Fibroblast of the aortic adventitia (primary cell): ENCODE measurements at regions not wholly inside any gene's neighbourhood (a gene's known extent, or its start where the extent isn't known, plus 50 kb on each side); places are given as distances from the start of the nearest gene placed in this dataset.

Experiments used
- DNase-seq: peaks from one replicate; pipeline ENCODE4 v3.0.0-alpha.2; 2010; ENCODE audit warnings: low read depth
- H3K4me3 ChIP-seq: 2 replicates; pipeline ENCODE4 v1.5.1; 2011; ENCODE audit warnings: low read depth, mild to moderate bottlenecking, control low read depth, low read length, moderate library complexity
- TF ChIP-seq, protein P1 (sequence below): IDR thresholded peaks from 2 replicates; pipeline ENCODE4 v1.5.1; 2011; ENCODE audit warnings: mild to moderate bottlenecking, low read length, control low read depth, inconsistent platforms; ENCODE audit not compliant: insufficient read depth

DNA sequence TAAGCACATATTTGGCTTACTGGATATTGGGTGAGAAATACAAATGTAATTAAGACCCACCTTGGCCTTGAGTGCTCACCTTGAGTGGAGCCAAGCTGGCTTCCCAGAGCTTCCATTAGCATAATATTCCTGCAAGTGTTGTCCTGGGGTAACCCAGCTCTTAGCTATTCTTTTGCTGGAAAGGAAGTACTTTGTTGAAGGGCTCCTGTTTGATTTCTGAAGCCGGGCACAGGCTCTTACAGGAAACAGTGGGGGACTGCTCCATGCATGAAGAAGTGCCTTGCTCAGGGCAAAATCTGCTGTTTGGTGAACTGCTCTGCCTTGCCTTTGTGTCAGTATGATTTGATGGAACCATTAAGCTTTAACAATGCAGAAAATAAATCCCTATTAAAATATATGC, 325.4 kb downstream of the SMAD2 start:
- TF ChIP-seq, protein P1, sequence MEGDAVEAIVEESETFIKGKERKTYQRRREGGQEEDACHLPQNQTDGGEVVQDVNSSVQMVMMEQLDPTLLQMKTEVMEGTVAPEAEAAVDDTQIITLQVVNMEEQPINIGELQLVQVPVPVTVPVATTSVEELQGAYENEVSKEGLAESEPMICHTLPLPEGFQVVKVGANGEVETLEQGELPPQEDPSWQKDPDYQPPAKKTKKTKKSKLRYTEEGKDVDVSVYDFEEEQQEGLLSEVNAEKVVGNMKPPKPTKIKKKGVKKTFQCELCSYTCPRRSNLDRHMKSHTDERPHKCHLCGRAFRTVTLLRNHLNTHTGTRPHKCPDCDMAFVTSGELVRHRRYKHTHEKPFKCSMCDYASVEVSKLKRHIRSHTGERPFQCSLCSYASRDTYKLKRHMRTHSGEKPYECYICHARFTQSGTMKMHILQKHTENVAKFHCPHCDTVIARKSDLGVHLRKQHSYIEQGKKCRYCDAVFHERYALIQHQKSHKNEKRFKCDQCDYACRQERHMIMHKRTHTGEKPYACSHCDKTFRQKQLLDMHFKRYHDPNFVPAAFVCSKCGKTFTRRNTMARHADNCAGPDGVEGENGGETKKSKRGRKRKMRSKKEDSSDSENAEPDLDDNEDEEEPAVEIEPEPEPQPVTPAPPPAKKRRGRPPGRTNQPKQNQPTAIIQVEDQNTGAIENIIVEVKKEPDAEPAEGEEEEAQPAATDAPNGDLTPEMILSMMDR = no peak
- H3K4me3 ChIP-seq = no peak overlapping the region
- DNase-seq = no peak

DNA sequence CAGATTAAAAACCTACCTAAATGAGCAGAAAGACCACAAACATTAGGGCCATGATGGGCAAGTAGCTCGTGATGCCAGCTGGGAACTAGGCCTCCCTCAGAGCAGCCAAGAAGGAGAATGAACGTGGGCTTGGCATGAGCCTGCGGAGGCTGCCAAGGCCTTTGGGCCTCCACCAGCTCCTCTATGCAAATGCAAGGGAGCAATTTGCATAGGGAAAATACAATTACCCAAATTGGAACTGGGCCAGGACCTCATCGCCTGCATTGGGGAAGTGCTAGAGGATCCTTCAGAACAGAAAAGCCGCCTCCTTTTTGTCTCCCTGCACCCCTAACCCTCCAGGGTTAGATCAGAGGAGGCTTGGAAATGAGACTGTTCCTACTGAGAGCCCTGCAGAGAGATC, 326.4 kb downstream of the SMAD2 start:
- H3K4me3 ChIP-seq = no peak overlapping the region
- TF ChIP-seq, protein P1 = no peak
- DNase-seq = no peak

DNA sequence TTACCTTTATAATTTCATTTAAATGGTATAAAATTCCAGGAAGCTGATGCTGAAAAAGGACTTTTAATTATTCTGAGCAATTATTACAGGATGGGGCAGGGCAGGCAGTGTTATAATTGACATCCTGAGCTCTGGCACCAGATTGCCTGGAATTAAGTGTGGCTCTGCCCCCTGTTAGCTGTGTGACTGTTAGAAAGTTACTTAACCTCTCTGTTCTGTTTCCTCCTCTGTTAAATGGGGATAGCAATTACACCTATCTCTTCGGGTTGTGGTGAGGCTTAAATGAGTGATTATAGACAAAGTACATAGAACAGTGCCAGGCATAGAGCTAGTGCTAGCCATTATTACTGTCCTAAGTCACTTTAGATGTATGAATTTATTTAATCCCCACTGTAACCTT, 327.3 kb downstream of the SMAD2 start:
- no peak for DNase-seq
- no peak overlapping the region for H3K4me3 ChIP-seq
- TF ChIP-seq, protein P1 = no peak

DNA sequence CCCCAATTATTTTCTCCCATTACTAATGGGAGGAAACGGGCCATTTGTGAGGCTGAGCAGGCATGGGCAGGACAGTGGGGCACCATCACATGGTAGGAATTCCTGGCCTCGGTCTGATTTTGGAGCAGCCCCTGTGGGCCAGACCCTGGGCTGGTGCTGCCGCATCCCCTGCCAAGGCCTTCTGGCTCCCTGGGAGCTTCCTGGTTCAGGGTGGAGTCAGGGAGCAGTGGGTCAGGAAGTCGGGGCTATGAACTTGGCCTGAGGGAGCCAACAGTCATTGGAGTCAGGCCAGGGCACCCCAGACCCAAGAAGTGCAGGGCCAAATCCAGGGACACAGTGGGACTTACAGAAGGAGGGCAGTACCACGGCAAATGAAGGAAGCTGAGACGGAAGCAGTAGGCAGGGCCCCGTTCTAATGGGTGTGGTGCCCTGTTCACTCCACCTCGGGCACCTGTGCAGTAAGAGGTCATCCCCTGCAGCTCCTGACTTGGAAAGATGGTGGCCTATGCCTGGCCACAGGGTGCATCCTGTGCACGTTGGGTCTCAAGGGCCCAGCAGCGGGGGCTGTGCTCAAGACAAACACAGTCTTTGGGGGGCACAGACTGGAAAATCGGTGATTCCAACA, 328.1 kb downstream of the SMAD2 start:
- TF ChIP-seq, protein P1 = no peak
- no peak overlapping the region for H3K4me3 ChIP-seq
- no peak for DNase-seq

DNA sequence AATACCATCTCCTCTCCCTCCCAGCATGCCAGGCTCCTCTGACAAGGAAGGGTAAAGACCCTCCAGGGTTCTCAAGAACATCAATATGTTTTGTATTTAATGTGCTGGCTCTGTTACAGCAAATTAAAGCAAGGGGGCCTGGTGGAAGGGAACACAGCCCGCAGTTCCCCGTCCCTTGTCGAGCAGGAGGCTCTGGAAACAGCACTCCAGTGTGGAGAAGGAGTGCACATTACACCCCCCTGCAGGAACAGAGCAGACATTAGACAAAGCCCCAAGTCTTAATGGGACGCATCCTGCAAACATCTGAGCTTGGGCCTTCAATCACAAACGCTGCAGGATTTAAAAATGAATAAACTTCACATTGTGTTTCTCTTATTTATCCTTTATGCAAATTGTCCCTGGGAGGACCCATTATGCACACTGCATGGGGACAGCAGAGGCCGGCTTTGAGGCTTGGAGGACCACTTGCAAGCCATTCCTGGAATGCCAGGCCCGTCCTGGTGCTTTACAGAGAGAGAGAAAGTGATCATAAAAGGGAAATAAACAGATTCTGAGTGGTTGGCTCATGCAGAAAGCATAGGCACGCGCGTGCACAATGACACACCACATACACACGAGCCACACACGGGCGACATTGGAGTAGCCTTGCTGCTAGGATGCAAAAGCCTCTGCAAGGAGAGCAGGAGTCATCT, 328.7 kb downstream of the SMAD2 start:
- TF ChIP-seq, protein P1 = no peak
- no peak for DNase-seq
- H3K4me3 ChIP-seq = no peak overlapping the region

DNA sequence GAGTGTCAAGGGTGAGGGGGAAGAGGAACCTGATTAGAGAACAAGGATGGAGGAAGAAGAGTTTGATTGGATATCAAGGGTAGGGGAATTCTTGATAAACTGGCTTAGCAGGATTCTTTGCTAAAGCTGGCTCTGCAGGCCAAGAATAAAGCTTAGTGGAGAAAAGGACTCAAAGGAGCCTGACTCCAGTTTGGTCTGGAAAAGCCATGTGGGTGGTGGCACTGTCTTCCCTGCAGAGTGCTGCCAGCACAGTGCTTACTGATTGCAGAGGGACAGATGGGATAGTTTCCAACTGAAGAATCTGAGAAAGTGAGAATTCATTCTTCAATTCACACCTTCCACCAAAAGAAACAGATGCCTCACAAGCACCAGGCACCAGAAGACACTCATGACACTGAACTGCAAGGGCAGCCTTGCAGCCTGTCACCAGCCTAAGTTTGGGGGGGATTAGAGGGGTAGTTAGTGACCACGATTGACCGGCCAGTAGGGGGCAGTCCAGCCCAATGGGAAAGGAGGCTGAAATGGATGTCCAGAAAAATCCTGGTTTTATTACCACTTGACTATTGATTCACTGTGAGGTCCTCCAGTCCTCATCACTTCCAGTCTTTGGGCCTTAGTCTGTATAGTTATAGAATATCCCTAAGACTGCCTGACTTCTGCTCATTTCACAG, 334.5 kb downstream of the SMAD2 start:
- no peak for DNase-seq
- H3K4me3 ChIP-seq = no peak overlapping the region
- TF ChIP-seq, protein P1 = no peak
